Osteoblast (primary cell): ENCODE measurements at regions not wholly inside any gene's neighbourhood (a gene's known extent, or its start where the extent isn't known, plus 50 kb on each side); places are given as distances from the start of the nearest gene placed in this dataset.

Source experiments
- DNase-seq: peaks from one replicate; pipeline ENCODE4 v3.0.0; 2011; ENCODE audit warnings: low spot score, mixed read lengths; ENCODE audit not compliant: insufficient read length; ENCODE audit errors: missing footprints
- H2AFZ ChIP-seq: 2 replicates; pipeline ENCODE4 v1.6.0; 2011; ENCODE audit warnings: mild to moderate bottlenecking, low read length
- H3K27ac ChIP-seq: 2 replicates; pipeline ENCODE4 v1.5.1; 2011; ENCODE audit warnings: mild to moderate bottlenecking, low read depth, low read length, moderate library complexity
- H3K27me3 ChIP-seq: 2 replicates; pipeline ENCODE4 v1.6.0; 2012; ENCODE audit warnings: mild to moderate bottlenecking, control low read depth, inconsistent platforms, low read length, moderate library complexity; ENCODE audit not compliant: insufficient read depth
- H3K36me3 ChIP-seq: 2 replicates; pipeline ENCODE4 v1.5.1; 2011; ENCODE audit warnings: mild to moderate bottlenecking, low read length, control low read depth, moderate library complexity; ENCODE audit not compliant: insufficient read depth
- H3K4me1 ChIP-seq: 2 replicates; pipeline ENCODE4 v1.5.1; 2011; ENCODE audit warnings: mild to moderate bottlenecking, low read length, control low read depth, moderate library complexity; ENCODE audit not compliant: insufficient read depth
- H3K4me2 ChIP-seq: 2 replicates; pipeline ENCODE4 v1.6.0; 2011; ENCODE audit warnings: mild to moderate bottlenecking, low read length; ENCODE audit not compliant: insufficient read depth
- H3K4me3 ChIP-seq: fragments of 200-600 bp; sonication (generic); 3 replicates; pipeline ENCODE4 v1.5.1; 2012; ENCODE audit warnings: mild to moderate bottlenecking, low read length, inconsistent platforms; ENCODE audit not compliant: insufficient read depth
- H3K79me2 ChIP-seq: 2 replicates; pipeline ENCODE4 v1.6.0; 2012; ENCODE audit warnings: mild to moderate bottlenecking, low read length, control low read depth, inconsistent platforms; ENCODE audit not compliant: insufficient read depth
- H3K9me3 ChIP-seq: 2 replicates; pipeline ENCODE4 v1.5.1; 2011; ENCODE audit warnings: low read depth, low read length, control low read depth
- H4K20me1 ChIP-seq: 2 replicates; pipeline ENCODE4 v1.6.0; 2012; ENCODE audit warnings: mild to moderate bottlenecking, low read length, control low read depth; ENCODE audit not compliant: insufficient read depth
- CTCF ChIP-seq: IDR thresholded peaks from 2 replicates; pipeline ENCODE4 v1.5.1; 2011; ENCODE audit warnings: mild to moderate bottlenecking, low read depth, low read length, moderate library complexity; ENCODE audit errors: extremely low read depth

- H3K4me3 ChIP-seq = no peak overlapping the region
- TF ChIP-seq CTCF = no peak
- no peak overlapping the region for H3K27ac ChIP-seq
- H3K79me2 ChIP-seq = no peaks in the 10 kb centered on the region
- DNase-seq = no peak
- no peaks in the 10 kb centered on the region for H3K9me3 ChIP-seq
- no peaks in the 10 kb centered on the region for H3K27me3 ChIP-seq
- H2AFZ ChIP-seq = no peak overlapping the region
- H3K36me3 ChIP-seq = no peaks in the 10 kb centered on the region
- H3K4me1 ChIP-seq = no peaks in the 10 kb centered on the region
- no peaks in the 10 kb centered on the region for H4K20me1 ChIP-seq
- H3K4me2 ChIP-seq = no peak overlapping the region
These were observed 109.4 kb upstream of the PLPP4 start for GRCh38 chr10:120347644-120348043.

- no peaks in the 10 kb centered on the region for H3K36me3 ChIP-seq
- no peak overlapping the region for H3K4me3 ChIP-seq
- no peak overlapping the region for H3K4me2 ChIP-seq
- H3K27ac ChIP-seq = no peak overlapping the region
- H3K27me3 ChIP-seq = no peaks in the 10 kb centered on the region
- no peaks in the 10 kb centered on the region for H3K4me1 ChIP-seq
- DNase-seq = no peak
- H3K79me2 ChIP-seq = no peaks in the 10 kb centered on the region
- no peak overlapping the region for H2AFZ ChIP-seq
- TF ChIP-seq CTCF = no peak
- H4K20me1 ChIP-seq = no peaks in the 10 kb centered on the region
- H3K9me3 ChIP-seq = no peaks in the 10 kb centered on the region
These were observed 108.0 kb upstream of the PLPP4 start for GRCh38 chr10:120349069-120349468.

- Histone ChIP-seq H2AFZ (no peak overlapping the region), H3K79me2 (no peaks in the 10 kb centered on the region), H3K4me2 (no peak overlapping the region), H3K4me3 (no peak overlapping the region), H3K27ac (no peak overlapping the region), H3K9me3 (no peaks in the 10 kb centered on the region), H3K27me3 (no peaks in the 10 kb centered on the region), H3K36me3 (no peaks in the 10 kb centered on the region), H4K20me1 (no peaks in the 10 kb centered on the region), H3K4me1 (no peaks in the 10 kb centered on the region)
- no peak for DNase-seq
- no peak for TF ChIP-seq CTCF
These were observed 101.6 kb upstream of the PLPP4 start for GRCh38 chr10:120355425-120355824.

- Histone ChIP-seq H2AFZ (no peak overlapping the region), H3K27me3 (no peaks in the 10 kb centered on the region), H3K27ac (no peak overlapping the region), H3K4me3 (no peak overlapping the region), H3K36me3 (no peaks in the 10 kb centered on the region), H3K4me1 (peaks cover 1% of the 10 kb centered on the region), H3K79me2 (no peaks in the 10 kb centered on the region), H4K20me1 (no peaks in the 10 kb centered on the region), H3K9me3 (no peaks in the 10 kb centered on the region), H3K4me2 (no peak overlapping the region)
- no peak for TF ChIP-seq CTCF
- DNase-seq = no peak
These were observed 96.5 kb upstream of the PLPP4 start for GRCh38 chr10:120360571-120360970.
